Keratinocyte (primary cell): ENCODE measurements at regions not wholly inside any gene's neighbourhood (a gene's known extent, or its start where the extent isn't known, plus 50 kb on each side); places are given as distances from the start of the nearest gene placed in this dataset.

ENCODE experiments used
- DNase-seq: peaks from one replicate; pipeline ENCODE4 v3.0.0-alpha.2; 2011; ENCODE audit warnings: low read depth, missing footprints, low spot score
- FAIRE-seq: peaks from 2 replicates; lab custom pipeline; 2011; peaks lifted over from hg19 to GRCh38; lab: Jason Lieb, UNC
- H2AFZ ChIP-seq: 2 replicates; pipeline ENCODE4 v1.6.0; 2012; ENCODE audit warnings: low read length, control low read depth, inconsistent platforms; ENCODE audit not compliant: control insufficient read depth
- H3K27ac ChIP-seq: 2 replicates; pipeline ENCODE4 v1.5.1; 2011; ENCODE audit warnings: low read length; ENCODE audit not compliant: control insufficient read depth, insufficient read depth
- H3K27me3 ChIP-seq: 3 replicates; pipeline ENCODE4 v1.6.0; 2011; ENCODE audit warnings: low read length; ENCODE audit not compliant: control insufficient read depth, insufficient read depth; ENCODE audit errors: extremely low read depth
- H3K36me3 ChIP-seq, 2 experiments: 2 replicates in 1 of 2; 3 replicates in 1 of 2; pipeline ENCODE4 v1.5.1; 2011; ENCODE audit warnings: low read length in 2 of 2, mild to moderate bottlenecking in 1 of 2; ENCODE audit not compliant: control insufficient read depth in 2 of 2, insufficient read depth in 2 of 2; ENCODE audit errors: extremely low read depth in 1 of 2
- H3K4me1 ChIP-seq: 3 replicates; pipeline ENCODE4 v1.5.1; 2011; ENCODE audit warnings: low read length; ENCODE audit not compliant: control insufficient read depth, insufficient read depth; ENCODE audit errors: extremely low read depth
- H3K4me2 ChIP-seq: 3 replicates; pipeline ENCODE4 v1.6.0; 2011; ENCODE audit warnings: low read depth, low read length; ENCODE audit not compliant: control insufficient read depth, insufficient read depth; ENCODE audit errors: extremely low read depth
- H3K4me3 ChIP-seq, 3 experiments: fragments of 200-600 bp in 1 of 3; sonication (generic) in 1 of 3; 2 replicates in 2 of 3; 3 replicates in 1 of 3; pipeline ENCODE4 v1.5.1; 2011 to 2016; ENCODE audit warnings: low read length in 3 of 3, mild to moderate bottlenecking in 3 of 3, control low read depth in 2 of 3, inconsistent platforms in 1 of 3, low read depth in 1 of 3, mixed read lengths in 1 of 3, mixed run types in 1 of 3, moderate library complexity in 1 of 3; ENCODE audit not compliant: control insufficient read depth in 2 of 3, insufficient read depth in 2 of 3; ENCODE audit errors: extremely low read depth in 1 of 3
- H3K79me2 ChIP-seq: 2 replicates; pipeline ENCODE4 v1.6.0; 2012; ENCODE audit warnings: low read length; ENCODE audit not compliant: control insufficient read depth, insufficient read depth
- H3K9ac ChIP-seq: 3 replicates; pipeline ENCODE4 v1.6.0; 2011; ENCODE audit warnings: low read length; ENCODE audit not compliant: control insufficient read depth, insufficient read depth; ENCODE audit errors: extremely low read depth
- H3K9me1 ChIP-seq: 3 replicates; pipeline ENCODE4 v1.6.0; 2011; ENCODE audit warnings: low read length; ENCODE audit not compliant: control insufficient read depth, insufficient read depth; ENCODE audit errors: extremely low read depth
- H3K9me3 ChIP-seq: 2 replicates; pipeline ENCODE4 v1.5.1; 2012; ENCODE audit warnings: low read depth, low read length; ENCODE audit not compliant: control insufficient read depth
- H4K20me1 ChIP-seq: 3 replicates; pipeline ENCODE4 v1.6.0; 2011; ENCODE audit warnings: low read length; ENCODE audit not compliant: control insufficient read depth, insufficient read depth; ENCODE audit errors: extremely low read depth
- EZH2 ChIP-seq: IDR thresholded peaks from one replicate; pipeline ENCODE4 v1.6.1; 2012; ENCODE audit warnings: inconsistent platforms, mild to moderate bottlenecking, low read length, moderate library complexity
- dilution Hi-C: fragments of 300-500 bp; cut with MboI; formaldehyde crosslinking; loops from one replicate; pipeline ENCODE4 v1.7.0; 2020; ENCODE audit warnings: low sequenced_read_pairs; ENCODE audit not compliant: extremely low pct_ligation_motif_present
- TF ChIP-seq, protein P1 (sequence below), 3 experiments: IDR thresholded peaks in 1 of 3; conservative IDR thresholded peaks in 1 of 3; optimal IDR thresholded peaks in 1 of 3; 2 replicates in 2 of 3; 3 replicates in 1 of 3; pipeline versions ENCODE3 to v1.5.1; 2011; ENCODE audit warnings: low read length in 3 of 3, mild to moderate bottlenecking in 3 of 3, moderate library complexity in 2 of 3, control low read depth in 1 of 3, inconsistent platforms in 1 of 3; ENCODE audit not compliant: insufficient read depth in 2 of 3; ENCODE audit errors: extremely low read depth in 1 of 3

DNA sequence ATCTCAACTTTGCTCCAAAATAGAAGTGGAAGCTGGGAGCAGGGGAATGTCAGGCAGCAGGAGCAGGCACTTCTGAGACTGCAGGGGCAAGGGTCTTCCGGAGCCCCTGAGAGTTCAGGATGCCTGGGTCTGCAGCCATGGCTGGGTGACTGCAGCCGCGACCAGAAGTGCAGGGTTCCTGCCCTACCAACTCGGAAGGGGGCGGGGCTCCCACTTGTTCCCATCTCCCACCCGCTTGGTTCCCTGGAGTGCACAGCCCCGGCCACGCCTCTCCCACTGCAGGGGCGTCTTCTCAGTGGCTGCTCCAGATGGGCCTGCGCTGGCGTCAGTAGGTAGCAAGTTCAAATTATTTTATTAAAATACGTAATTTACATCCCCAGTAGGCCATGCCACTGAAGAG lies 1631.7 kb downstream of the OLFM4 start:
- TF ChIP-seq, protein P1, sequence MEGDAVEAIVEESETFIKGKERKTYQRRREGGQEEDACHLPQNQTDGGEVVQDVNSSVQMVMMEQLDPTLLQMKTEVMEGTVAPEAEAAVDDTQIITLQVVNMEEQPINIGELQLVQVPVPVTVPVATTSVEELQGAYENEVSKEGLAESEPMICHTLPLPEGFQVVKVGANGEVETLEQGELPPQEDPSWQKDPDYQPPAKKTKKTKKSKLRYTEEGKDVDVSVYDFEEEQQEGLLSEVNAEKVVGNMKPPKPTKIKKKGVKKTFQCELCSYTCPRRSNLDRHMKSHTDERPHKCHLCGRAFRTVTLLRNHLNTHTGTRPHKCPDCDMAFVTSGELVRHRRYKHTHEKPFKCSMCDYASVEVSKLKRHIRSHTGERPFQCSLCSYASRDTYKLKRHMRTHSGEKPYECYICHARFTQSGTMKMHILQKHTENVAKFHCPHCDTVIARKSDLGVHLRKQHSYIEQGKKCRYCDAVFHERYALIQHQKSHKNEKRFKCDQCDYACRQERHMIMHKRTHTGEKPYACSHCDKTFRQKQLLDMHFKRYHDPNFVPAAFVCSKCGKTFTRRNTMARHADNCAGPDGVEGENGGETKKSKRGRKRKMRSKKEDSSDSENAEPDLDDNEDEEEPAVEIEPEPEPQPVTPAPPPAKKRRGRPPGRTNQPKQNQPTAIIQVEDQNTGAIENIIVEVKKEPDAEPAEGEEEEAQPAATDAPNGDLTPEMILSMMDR (optimal IDR thresholded peaks at IDR 0.05 in 1 of 3, IDR thresholded peaks at IDR 0.05 in 1 of 3, conservative IDR thresholded peaks at IDR 0.05 in 1 of 3; ENCODE audit: extremely low read depth in 1 of 3, insufficient read depth in 2 of 3, low read length in 3 of 3), result no peak
- no peak for TF ChIP-seq EZH2
- Histone ChIP-seq H3K79me2 (no peaks in the 10 kb centered on the region), H3K4me3 (no peak overlapping the region), H4K20me1 (no peaks in the 10 kb centered on the region), H3K4me1 (no peaks in the 10 kb centered on the region), H3K27me3 (no peaks in the 10 kb centered on the region), H3K9me1 (no peaks in the 10 kb centered on the region), H3K9me3 (peaks cover 9% of the 10 kb centered on the region), H3K9ac (no peak overlapping the region), H3K4me2 (no peak overlapping the region), H3K27ac (no peak overlapping the region), H2AFZ (no peak overlapping the region), H3K36me3 (no peaks in the 10 kb centered on the region)
- DNase-seq (no peak), FAIRE-seq (no peak)
- dilution Hi-C loops, result no loop called here

DNA sequence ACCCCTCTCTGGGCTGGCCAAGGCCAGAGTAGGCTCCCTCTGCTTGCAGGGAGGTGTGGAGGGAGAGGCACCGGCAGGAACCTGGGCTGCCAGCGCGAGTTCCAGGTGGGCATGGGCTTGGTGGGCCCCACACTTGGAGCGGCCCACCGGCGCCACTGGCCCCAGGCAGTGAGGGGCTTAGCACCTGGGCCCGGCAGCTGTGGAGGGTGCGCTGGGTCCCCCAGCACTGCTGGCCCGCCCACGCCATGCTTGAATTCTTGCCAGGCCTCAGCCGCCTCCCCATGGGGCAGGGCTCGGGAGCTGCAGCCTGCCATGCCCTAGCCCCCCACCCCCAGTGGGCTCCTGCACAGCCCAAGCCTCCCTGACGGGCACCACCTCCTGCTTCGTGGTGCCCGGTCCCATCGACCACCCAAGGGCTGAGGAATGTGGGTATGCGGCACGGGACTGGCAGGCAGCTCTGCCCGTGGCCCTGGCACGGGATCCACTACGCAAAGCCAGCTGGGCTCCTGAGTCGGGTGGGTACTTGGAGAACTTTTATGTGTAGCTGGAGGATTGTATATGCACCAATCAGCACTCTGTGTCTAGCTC lies 1648.0 kb downstream of the OLFM4 start:
- Histone ChIP-seq H3K79me2 (no peaks in the 10 kb centered on the region), H3K27me3 (no peaks in the 10 kb centered on the region), H2AFZ (no peak overlapping the region), H3K4me1 (no peaks in the 10 kb centered on the region), H3K9me1 (no peaks in the 10 kb centered on the region), H3K9me3 (peaks cover 6% of the 10 kb centered on the region), H4K20me1 (no peaks in the 10 kb centered on the region), H3K4me2 (no peak overlapping the region), H3K9ac (no peak overlapping the region), H3K36me3 (no peaks in the 10 kb centered on the region), H3K4me3 (no peak overlapping the region), H3K27ac (no peak overlapping the region)
- DNase-seq, result no peak
- no peak for FAIRE-seq
- TF ChIP-seq, protein P1 (optimal IDR thresholded peaks at IDR 0.05 in 1 of 3, IDR thresholded peaks at IDR 0.05 in 1 of 3, conservative IDR thresholded peaks at IDR 0.05 in 1 of 3; ENCODE audit: extremely low read depth in 1 of 3, insufficient read depth in 2 of 3, low read length in 3 of 3), result no peak
- TF ChIP-seq EZH2, result no peak
- dilution Hi-C loops, result no loop called here
